Lower leg skin (tissue), 3 donors: ENCODE measurements at regions not wholly inside any gene's neighbourhood (a gene's known extent, or its start where the extent isn't known, plus 50 kb on each side); places are given as distances from the start of the nearest gene placed in this dataset.

ENCODE experiments used
- CTCF ChIP-seq, 3 donors: fragments of 450-650 bp; IDR thresholded peaks; one replicate each; pipeline ENCODE4 v1.5.1; 2016; ENCODE audit warnings: antibody characterized with exemption in 3 of 3, mild to moderate bottlenecking in 3 of 3, moderate library complexity in 2 of 3
- POLR2A ChIP-seq, 2 donors: fragments of 450-650 bp; IDR thresholded peaks; one replicate each; pipeline ENCODE4 v1.6.1; 2016 to 2017; ENCODE audit warnings: antibody characterized with exemption in 2 of 2, mild to moderate bottlenecking in 1 of 2, moderate library complexity in 1 of 2

- no peak for TF ChIP-seq CTCF (IDR thresholded peaks at IDR 0.05)
- no peak for TF ChIP-seq POLR2A (IDR thresholded peaks at IDR 0.05)
Observed at GRCh38 chr6:2546901-2547300, 203.8 kb downstream of the MYLK4 start.
